ENCODE measurements at regions not wholly inside any gene's neighbourhood (a gene's known extent, or its start where the extent isn't known, plus 50 kb on each side); places are given as distances from the start of the nearest gene placed in this dataset.

DNA sequence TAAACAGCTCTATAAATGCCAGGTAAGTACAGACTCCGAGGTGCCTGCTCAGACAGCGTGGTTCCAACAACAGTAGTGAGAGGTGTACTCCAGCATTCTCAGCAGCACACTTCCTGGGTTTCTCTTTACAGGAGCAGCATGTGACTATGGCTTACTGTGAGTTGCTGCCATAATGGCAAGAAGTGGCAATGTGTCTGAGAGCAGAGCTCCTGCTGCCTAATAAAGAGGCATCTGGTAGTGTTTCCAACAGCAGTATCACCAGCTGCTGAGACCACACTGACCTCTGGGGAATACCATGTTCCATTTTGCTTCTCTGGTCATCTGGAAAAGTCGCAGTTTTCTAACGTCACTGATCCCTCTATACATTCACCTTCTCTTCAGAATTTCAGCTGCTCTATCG, 398.2 kb downstream of the SLCO4C1 start:
- TF ChIP-seq, protein P1, sequence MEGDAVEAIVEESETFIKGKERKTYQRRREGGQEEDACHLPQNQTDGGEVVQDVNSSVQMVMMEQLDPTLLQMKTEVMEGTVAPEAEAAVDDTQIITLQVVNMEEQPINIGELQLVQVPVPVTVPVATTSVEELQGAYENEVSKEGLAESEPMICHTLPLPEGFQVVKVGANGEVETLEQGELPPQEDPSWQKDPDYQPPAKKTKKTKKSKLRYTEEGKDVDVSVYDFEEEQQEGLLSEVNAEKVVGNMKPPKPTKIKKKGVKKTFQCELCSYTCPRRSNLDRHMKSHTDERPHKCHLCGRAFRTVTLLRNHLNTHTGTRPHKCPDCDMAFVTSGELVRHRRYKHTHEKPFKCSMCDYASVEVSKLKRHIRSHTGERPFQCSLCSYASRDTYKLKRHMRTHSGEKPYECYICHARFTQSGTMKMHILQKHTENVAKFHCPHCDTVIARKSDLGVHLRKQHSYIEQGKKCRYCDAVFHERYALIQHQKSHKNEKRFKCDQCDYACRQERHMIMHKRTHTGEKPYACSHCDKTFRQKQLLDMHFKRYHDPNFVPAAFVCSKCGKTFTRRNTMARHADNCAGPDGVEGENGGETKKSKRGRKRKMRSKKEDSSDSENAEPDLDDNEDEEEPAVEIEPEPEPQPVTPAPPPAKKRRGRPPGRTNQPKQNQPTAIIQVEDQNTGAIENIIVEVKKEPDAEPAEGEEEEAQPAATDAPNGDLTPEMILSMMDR (IDR thresholded peaks at IDR 0.05), result no peak

DNA sequence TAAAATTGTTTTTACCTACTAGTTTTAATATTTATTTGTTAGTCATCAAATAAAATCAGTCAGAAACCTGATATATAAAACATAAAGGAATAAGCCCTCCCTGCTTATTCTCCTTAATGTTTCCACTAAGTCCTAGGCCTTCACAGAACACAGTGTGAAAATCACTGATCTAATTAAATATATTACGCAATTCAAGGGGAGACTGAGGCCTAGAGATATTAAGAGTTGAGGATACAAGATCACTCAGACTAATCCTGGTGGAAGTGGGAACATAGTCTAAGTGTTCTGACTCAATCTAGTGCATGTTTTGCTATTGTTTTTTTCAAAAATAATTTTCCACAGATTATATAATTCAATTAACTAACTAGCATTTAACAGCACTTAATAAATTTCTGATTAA, 401.1 kb downstream of the SLCO4C1 start:
- TF ChIP-seq, protein P1 (IDR thresholded peaks at IDR 0.05), result no peak

DNA sequence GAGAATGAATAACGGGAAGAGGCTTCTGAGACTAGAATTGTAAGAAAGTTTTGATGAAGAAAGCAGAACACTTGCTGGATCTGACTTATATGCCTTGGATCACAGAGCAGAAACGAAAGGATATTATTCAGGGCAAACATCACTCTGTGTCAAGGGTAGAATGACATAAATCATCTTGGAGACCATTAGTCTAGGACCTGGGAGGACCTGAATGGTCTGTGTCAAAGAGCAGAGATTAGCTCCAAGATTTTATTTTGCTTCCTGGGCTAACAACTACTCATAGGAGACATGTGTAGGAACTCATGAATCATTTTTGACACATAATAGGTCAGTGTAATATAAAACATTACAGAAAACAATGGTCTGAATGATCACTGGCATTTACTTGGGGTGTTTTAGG, 417.9 kb downstream of the SLCO4C1 start:
- TF ChIP-seq, protein P1 (IDR thresholded peaks at IDR 0.05), result no peak

DNA sequence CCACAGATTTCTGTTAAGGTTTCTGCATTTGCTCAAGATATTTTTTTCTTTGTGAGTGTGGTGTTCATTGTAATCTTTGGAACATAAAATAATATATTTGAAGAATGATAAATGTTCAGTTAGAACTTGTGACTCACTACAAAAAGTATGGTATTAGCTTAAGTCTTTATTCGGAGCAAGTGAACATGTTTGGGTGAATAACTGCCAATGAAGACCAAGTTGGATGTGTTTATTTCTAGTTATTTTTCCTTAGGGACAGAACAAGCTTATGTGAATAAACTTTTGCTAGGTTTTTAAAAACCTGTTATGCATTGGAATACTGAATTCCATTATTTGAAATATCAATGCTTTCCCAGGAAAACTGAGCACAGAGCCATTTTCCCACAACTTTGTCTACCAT, 418.6 kb downstream of the SLCO4C1 start:
- TF ChIP-seq, protein P1 (IDR thresholded peaks at IDR 0.05), result no peak

DNA sequence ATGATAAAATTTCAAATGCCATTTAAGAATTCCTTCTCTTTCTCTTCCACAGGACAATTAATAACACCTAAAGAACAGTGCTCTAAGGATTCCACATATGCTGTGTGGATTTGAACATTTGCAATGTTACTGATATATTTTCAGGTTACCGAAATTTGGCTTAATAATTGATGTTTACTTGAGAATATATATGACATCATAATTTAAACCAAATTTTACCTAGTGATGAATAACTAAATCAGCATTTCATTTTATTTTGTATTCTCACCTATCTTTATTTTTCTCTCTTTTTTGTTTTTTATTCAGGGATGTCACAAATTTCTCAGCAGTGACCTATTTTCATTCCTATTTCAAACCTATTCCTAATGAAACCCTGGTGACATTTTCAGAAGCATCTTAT, 429.6 kb downstream of the SLCO4C1 start:
- TF ChIP-seq, protein P1 (IDR thresholded peaks at IDR 0.05), result no peak

DNA sequence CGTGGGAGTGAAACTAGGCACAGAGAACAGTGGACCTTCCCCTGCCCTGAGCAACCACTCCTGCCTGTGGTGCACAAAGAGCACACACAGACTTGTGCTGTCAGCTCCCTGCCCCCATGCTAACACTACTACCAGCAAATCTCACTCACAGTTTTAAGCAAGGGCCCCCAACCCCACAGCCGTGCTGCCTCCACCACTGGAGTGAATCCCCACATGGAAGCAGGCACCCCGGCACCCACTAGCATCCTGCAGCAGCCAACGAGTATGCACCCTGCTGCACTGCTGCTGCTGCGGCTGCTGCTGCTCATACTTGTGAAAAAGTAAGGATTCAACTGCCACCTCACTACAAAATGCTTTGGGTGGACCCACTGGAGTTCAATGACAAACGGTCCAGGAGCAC, 435.5 kb downstream of the SLCO4C1 start:
- TF ChIP-seq, protein P1 (IDR thresholded peaks at IDR 0.05), result no peak

DNA sequence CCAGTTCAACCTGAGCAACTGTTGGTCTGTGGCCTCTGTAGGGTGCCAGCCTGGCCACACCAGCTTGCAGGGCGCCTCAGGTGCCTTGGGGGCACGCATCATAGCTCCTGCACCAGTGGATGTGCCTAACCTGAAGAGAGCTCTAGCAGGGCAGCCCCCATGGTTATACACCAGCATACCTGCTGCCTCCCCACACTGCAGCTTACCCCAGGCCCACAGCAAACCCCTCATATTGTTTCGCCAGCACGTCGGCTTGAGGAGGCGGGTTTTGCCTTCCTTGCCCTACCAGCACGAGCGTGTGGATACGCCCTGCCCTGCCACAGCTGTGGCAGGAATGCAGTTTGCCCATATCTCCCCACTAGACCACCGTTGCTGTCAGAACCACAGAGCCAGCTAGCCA, 435.9 kb downstream of the SLCO4C1 start:
- TF ChIP-seq, protein P1 (IDR thresholded peaks at IDR 0.05), result no peak

DNA sequence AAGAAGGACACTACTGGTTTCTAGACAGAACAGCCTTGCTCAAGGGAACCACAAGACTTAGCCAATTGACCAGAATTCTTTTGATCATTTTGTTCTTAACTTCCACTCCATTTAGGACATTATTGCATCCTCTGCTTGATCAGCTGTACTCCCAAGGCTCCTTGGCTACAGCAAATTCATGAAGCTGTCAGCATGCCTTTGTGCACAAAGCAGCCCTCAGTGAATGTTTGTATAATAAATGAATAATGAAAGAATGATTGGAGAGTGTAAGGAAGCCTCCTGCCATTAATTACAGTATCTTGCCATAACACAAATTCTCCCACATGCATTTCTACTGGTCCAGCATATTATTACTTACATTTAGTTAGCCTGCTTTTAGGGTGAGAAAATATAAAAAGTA, 449.6 kb downstream of the SLCO4C1 start:
- TF ChIP-seq, protein P1 (IDR thresholded peaks at IDR 0.05), result no peak
